Activated naive CD8-positive, alpha-beta T cell treated with anti-CD3 and anti-CD28 coated beads, Interleukin-2, amount 50 U/mL, for 24 hours (primary cell): ENCODE measurements at regions not wholly inside any gene's neighbourhood (a gene's known extent, or its start where the extent isn't known, plus 50 kb on each side); places are given as distances from the start of the nearest gene placed in this dataset.

Experiments used
- ATAC-seq: fragments of 150-1000 bp; cut with Tn5 transposase; one replicate; pipeline ENCODE4 v1.10.0; 2021
- DNase-seq: peaks from one replicate; pipeline ENCODE4 v3.0.0; 2021
- H3K27ac Mint-ChIP-seq: one replicate; pipeline ENCODE4 v1.8.0; 2021; ENCODE audit warnings: mild to moderate bottlenecking, mixed read lengths
- H3K27me3 Mint-ChIP-seq: one replicate; pipeline ENCODE4 v1.8.0; 2021; ENCODE audit warnings: mixed read lengths
- H3K36me3 Mint-ChIP-seq: one replicate; pipeline ENCODE4 v1.8.0; 2021; ENCODE audit warnings: low read depth, mixed read lengths
- H3K4me1 Mint-ChIP-seq: one replicate; pipeline ENCODE4 v1.8.0; 2021; ENCODE audit warnings: mixed read lengths
- H3K4me3 Mint-ChIP-seq: one replicate; pipeline ENCODE4 v1.8.0; 2021; ENCODE audit warnings: mild to moderate bottlenecking, moderate library complexity, mixed read lengths
- H3K9me3 Mint-ChIP-seq: one replicate; pipeline ENCODE4 v1.8.0; 2021; ENCODE audit warnings: mixed read lengths

DNA sequence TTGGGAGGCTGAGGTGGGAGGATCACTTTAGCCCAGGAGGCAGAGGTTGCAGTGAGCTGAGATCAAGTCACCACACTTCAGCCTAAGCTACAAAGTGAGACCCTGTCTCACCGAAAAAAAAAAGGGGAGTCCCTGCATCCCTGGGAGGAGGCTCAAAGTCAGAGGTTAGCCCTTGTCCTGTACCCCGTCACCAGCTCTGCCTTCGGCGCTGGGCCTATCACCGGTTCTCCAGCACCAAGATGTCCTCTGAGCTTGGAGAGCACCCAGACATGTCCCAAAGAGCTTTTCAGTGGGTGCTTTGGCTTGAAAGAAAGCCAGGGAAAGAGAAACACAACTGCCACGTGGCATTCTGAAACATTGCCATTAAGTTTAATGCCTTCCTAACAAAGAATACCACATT lies 356.9 kb upstream of the TSHZ3 start:
- Mint-ChIP-seq H3K27ac (no peak overlapping the region), H3K27me3 (no peaks in the 10 kb centered on the region), H3K9me3 (peaks cover 15% of the 10 kb centered on the region), H3K36me3 (no peaks in the 10 kb centered on the region), H3K4me1 (no peaks in the 10 kb centered on the region), H3K4me3 (no peak overlapping the region)
- DNase-seq (no peak), ATAC-seq (no peak)

DNA sequence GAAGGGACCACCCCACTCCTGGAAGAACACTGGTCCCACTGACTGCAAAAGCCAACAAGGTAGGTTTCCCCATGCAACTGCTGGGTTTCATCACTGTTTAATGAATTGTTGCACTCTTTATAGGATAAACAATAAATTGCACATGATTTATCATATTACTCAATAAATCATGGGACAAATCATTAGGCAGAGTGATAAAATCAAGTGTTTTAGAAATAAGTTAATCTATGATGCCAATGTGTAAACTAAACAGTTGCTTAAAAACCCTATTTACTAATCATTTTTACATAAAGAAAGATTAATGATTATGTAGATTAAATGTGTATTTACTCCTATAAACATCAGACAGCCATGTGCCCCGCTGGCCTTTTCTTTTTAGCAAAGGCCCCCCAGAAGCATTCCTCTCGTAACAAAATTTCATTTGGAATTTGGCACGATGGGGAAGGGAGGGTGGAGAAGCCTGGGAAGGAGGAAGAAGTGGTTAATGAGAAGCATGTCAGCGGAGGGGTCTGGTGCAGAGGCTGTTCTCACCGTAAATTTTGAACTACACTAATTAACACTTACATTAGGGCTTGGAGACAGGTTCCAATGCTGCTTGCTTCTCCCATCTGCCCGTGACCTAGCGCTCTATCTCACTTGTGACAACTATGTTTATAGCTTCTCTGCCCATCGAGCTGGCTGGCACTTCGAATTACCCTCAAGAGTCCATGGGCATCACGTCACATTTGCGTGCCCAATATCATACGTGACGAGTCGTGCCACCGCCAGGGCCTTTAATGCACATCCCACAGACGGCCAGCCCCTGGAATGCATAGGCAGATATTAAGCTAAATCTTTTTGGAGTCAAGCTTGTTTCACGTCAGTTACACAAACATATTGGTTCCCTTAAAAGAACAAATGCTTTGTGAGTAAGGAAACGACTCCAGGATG lies 357.7 kb upstream of the TSHZ3 start:
- H3K27me3 Mint-ChIP-seq = no peaks in the 10 kb centered on the region
- H3K4me1 Mint-ChIP-seq = no peaks in the 10 kb centered on the region
- H3K27ac Mint-ChIP-seq = no peak overlapping the region
- no peak overlapping the region for H3K4me3 Mint-ChIP-seq
- no peaks in the 10 kb centered on the region for H3K36me3 Mint-ChIP-seq
- no peak for ATAC-seq
- DNase-seq = no peak
- peaks cover 15% of the 10 kb centered on the region for H3K9me3 Mint-ChIP-seq

- H3K9me3 Mint-ChIP-seq = peaks cover 19% of the 10 kb centered on the region
- H3K4me1 Mint-ChIP-seq = no peaks in the 10 kb centered on the region
- no peak overlapping the region for H3K4me3 Mint-ChIP-seq
- ATAC-seq = no peak
- H3K36me3 Mint-ChIP-seq = no peaks in the 10 kb centered on the region
- no peaks in the 10 kb centered on the region for H3K27me3 Mint-ChIP-seq
- DNase-seq = no peak
- H3K27ac Mint-ChIP-seq = no peak overlapping the region
Measured at GRCh38 chr19:31708520-31708919, 359.3 kb upstream of the TSHZ3 start.

GRCh38 chr19:31709476-31709875 lies 360.2 kb upstream of the TSHZ3 start:
- DNase-seq (no peak), ATAC-seq (no peak)
- Mint-ChIP-seq H3K9me3 (peaks cover 15% of the 10 kb centered on the region), H3K36me3 (no peaks in the 10 kb centered on the region), H3K4me3 (no peak overlapping the region), H3K27ac (no peak overlapping the region), H3K27me3 (no peaks in the 10 kb centered on the region), H3K4me1 (no peaks in the 10 kb centered on the region)

DNA sequence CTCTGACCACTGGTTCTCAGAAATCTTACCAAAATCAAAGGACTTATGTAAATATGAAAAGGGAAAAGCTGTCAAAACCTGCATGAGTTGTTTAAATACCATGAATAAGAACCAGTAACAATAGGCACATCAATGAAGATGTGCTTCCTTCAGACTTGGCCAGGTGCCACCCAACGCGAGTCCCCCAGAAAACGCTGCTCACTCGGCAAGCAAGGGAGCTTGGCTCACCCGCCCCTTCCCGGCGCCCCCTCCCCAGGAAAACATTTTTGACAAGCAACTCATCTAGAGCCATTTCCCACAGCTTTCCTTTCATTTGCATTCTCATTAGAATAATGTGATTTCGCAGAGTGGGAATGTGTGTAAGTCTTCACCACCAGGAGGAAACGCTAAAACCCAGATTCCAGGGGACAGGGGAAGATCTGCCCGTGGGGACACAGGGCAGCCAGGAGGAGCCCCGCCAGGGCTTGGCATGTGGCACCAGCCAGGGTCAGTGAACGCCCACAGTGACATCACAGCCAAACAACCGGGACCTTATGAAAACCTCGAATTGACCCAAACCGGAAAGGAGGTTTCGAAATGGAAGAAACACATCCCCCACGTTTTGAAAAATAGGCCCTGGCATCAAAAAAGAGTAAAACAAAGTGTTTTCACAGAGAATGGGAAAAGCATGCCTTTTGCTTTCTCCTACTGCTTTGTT lies 366.2 kb upstream of the TSHZ3 start:
- no peak for ATAC-seq

GRCh38 chr19:31716826-31717225 lies 367.6 kb upstream of the TSHZ3 start:
- no peaks in the 10 kb centered on the region for H3K4me1 Mint-ChIP-seq
- H3K9me3 Mint-ChIP-seq = peaks cover 14% of the 10 kb centered on the region
- no peak overlapping the region for H3K27ac Mint-ChIP-seq
- no peaks in the 10 kb centered on the region for H3K27me3 Mint-ChIP-seq
- no peak overlapping the region for H3K4me3 Mint-ChIP-seq
- ATAC-seq = no peak
- no peak for DNase-seq
- H3K36me3 Mint-ChIP-seq = no peaks in the 10 kb centered on the region

More for the DNA sequence above, 366.2 kb upstream of the TSHZ3 start:
- Mint-ChIP-seq H3K9me3 (peaks cover 14% of the 10 kb centered on the region), H3K4me3 (no peak overlapping the region), H3K36me3 (no peaks in the 10 kb centered on the region), H3K4me1 (no peaks in the 10 kb centered on the region), H3K27me3 (no peaks in the 10 kb centered on the region), H3K27ac (no peak overlapping the region)
- no peak for DNase-seq

- H3K4me3 Mint-ChIP-seq = no peak overlapping the region
- ATAC-seq = no peak
- H3K9me3 Mint-ChIP-seq = peaks cover 14% of the 10 kb centered on the region
- DNase-seq = no peak
- H3K4me1 Mint-ChIP-seq = no peaks in the 10 kb centered on the region
- no peak overlapping the region for H3K27ac Mint-ChIP-seq
- no peaks in the 10 kb centered on the region for H3K27me3 Mint-ChIP-seq
- H3K36me3 Mint-ChIP-seq = no peaks in the 10 kb centered on the region
Measured at GRCh38 chr19:31717269-31717923, 368.2 kb upstream of the TSHZ3 start.

- no peak for ATAC-seq
- H3K36me3 Mint-ChIP-seq = no peaks in the 10 kb centered on the region
- no peak for DNase-seq
- H3K9me3 Mint-ChIP-seq = peaks cover 8% of the 10 kb centered on the region
- no peaks in the 10 kb centered on the region for H3K4me1 Mint-ChIP-seq
- no peak overlapping the region for H3K27ac Mint-ChIP-seq
- no peak overlapping the region for H3K4me3 Mint-ChIP-seq
- no peaks in the 10 kb centered on the region for H3K27me3 Mint-ChIP-seq
Measured at GRCh38 chr19:31718032-31718431, 368.8 kb upstream of the TSHZ3 start.

DNA sequence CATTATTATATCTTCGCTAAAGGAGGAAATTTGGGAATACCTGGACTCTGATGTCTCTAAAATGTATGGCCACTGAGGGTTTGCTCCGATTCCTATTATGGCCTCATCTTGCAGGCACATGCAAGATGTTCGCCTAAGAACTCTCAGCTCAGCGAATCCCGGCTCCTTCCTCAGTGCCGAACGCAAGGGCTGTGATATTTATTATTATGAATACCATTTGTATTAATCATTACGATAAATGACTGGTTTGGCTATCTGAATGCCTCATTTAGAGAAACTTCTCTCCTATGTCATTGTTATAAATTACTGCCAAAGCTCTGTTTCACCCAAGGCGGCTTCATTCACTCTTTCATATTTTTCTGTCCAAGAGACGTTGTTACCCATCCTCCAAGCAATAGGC lies 369.7 kb upstream of the TSHZ3 start:
- no peak overlapping the region for H3K4me3 Mint-ChIP-seq
- H3K27me3 Mint-ChIP-seq = no peaks in the 10 kb centered on the region
- ATAC-seq (no peak), DNase-seq (no peak)
- H3K36me3 Mint-ChIP-seq = no peaks in the 10 kb centered on the region
- no peak overlapping the region for H3K27ac Mint-ChIP-seq
- H3K4me1 Mint-ChIP-seq = no peaks in the 10 kb centered on the region
- H3K9me3 Mint-ChIP-seq = no peaks in the 10 kb centered on the region

DNA sequence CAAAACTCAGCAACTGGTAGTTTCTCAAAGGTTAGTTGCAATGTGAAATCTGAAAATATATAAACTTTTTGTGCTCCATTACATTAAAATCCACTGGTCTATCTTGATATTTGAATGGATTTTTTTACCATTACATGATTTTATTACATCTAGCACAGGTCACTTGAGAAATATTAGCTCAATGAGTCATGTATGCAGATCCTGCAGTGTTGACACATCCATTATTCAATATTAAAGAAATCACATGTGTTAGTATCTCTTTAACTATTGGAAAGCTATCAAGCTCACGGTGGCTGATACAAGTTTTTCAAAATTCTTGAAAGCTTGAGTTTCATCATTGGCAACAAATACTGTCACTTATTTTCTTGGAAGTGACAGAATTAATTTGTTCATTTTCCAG lies 373.9 kb upstream of the TSHZ3 start:
- H3K36me3 Mint-ChIP-seq = no peaks in the 10 kb centered on the region
- no peaks in the 10 kb centered on the region for H3K27me3 Mint-ChIP-seq
- no peak overlapping the region for H3K27ac Mint-ChIP-seq
- DNase-seq (no peak), ATAC-seq (no peak)
- no peaks in the 10 kb centered on the region for H3K4me1 Mint-ChIP-seq
- H3K4me3 Mint-ChIP-seq = no peak overlapping the region
- no peaks in the 10 kb centered on the region for H3K9me3 Mint-ChIP-seq

DNA sequence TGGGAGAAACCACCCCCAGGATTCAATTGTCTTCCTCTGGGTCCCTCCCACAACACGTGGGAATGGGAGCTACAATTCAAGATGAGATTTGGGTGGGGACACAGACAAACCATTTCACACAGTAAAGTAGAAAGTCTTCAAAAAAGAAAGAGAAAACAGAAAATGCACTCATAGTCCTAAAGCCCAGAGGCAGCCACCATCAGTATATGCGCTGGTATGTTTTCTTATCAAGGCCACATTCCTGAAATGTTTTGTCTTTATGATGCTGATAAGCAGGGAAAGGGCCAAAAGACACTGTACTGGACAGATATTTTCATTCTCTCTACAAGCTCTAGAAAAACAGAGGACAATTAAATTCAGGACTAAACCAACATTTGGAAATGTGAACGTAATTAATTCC lies 375.8 kb upstream of the TSHZ3 start:
- no peak for DNase-seq
- Mint-ChIP-seq H3K27ac (no peak overlapping the region), H3K4me1 (no peaks in the 10 kb centered on the region), H3K9me3 (no peaks in the 10 kb centered on the region), H3K36me3 (no peaks in the 10 kb centered on the region), H3K27me3 (no peaks in the 10 kb centered on the region), H3K4me3 (no peak overlapping the region)
- ATAC-seq = no peak

GRCh38 chr19:31727536-31727935 lies 378.3 kb upstream of the TSHZ3 start:
- H3K36me3 Mint-ChIP-seq = no peaks in the 10 kb centered on the region
- no peaks in the 10 kb centered on the region for H3K27me3 Mint-ChIP-seq
- no peak overlapping the region for H3K27ac Mint-ChIP-seq
- H3K4me3 Mint-ChIP-seq = no peak overlapping the region
- no peaks in the 10 kb centered on the region for H3K4me1 Mint-ChIP-seq
- no peaks in the 10 kb centered on the region for H3K9me3 Mint-ChIP-seq
- DNase-seq (no peak), ATAC-seq (no peak)

DNA sequence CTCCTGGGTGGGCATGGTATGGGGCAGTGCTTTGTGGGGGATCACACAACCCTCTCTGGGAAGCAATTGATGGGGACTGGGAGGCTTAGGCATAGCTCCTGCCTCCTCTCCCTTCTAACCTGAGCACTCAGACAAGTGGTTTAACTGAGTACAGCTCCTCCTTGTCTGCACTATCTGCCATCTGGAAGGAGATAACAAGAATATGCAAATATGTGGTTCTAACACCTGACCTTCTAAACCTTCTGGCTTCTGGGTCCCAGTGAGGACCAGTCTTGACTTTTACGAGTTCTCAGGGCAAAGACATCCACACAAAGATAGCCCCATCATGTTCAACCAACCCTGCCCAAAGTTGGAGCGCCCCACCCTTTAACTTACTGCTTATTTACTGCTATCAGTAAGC lies 381.0 kb upstream of the TSHZ3 start:
- Mint-ChIP-seq H3K9me3 (no peaks in the 10 kb centered on the region), H3K4me1 (no peaks in the 10 kb centered on the region), H3K36me3 (no peaks in the 10 kb centered on the region), H3K4me3 (no peak overlapping the region), H3K27ac (no peak overlapping the region), H3K27me3 (no peaks in the 10 kb centered on the region)
- ATAC-seq (no peak), DNase-seq (no peak)

GRCh38 chr19:31733591-31733990 lies 384.4 kb upstream of the TSHZ3 start:
- ATAC-seq (no peak), DNase-seq (no peak)
- H3K4me3 Mint-ChIP-seq = no peak overlapping the region
- H3K36me3 Mint-ChIP-seq = no peaks in the 10 kb centered on the region
- peaks cover 3% of the 10 kb centered on the region for H3K9me3 Mint-ChIP-seq
- H3K27ac Mint-ChIP-seq = no peak overlapping the region
- no peaks in the 10 kb centered on the region for H3K4me1 Mint-ChIP-seq
- H3K27me3 Mint-ChIP-seq = no peaks in the 10 kb centered on the region

DNA sequence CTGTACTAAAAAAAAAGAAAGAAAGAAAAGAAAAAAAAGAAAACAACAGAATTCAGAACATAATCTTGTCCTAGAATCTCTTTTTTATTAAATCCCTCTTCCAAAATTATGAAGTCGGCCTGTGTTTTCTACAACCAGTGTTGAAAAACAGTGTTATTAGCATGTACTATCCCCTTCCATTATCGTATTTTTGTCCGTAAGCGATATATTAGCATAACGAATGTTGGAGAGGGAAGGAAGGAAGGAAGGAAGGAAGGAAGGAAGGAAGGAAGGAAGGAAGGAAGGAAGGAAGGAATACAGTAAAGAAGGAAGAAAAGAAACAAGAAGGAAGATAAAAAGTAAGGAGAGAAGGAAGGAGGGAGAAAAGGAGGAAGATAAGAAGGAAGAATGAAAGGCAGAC lies 393.0 kb upstream of the TSHZ3 start:
- Mint-ChIP-seq H3K27me3 (peaks cover 2% of the 10 kb centered on the region), H3K36me3 (no peaks in the 10 kb centered on the region), H3K9me3 (peaks cover 7% of the 10 kb centered on the region), H3K4me1 (no peaks in the 10 kb centered on the region), H3K4me3 (no peak overlapping the region), H3K27ac (no peak overlapping the region)
- ATAC-seq (no peak), DNase-seq (no peak)
